NCI-H69 (cell line): ENCODE measurements at regions not wholly inside any gene's neighbourhood (a gene's known extent, or its start where the extent isn't known, plus 50 kb on each side); places are given as distances from the start of the nearest gene placed in this dataset.
"Not testable (repeated sequence)": the region's sequence is repeated elsewhere in the genome, so short reads cannot be mapped to it uniquely, and the experiment has no call there.

Experiments
- DNase-seq: peaks from one replicate; lab custom pipeline; 2025; lab: John Stamatoyannopoulos, UW

GRCh38 chr2:48189552-48190228, 124.8 kb upstream of the FOXN2 start:
- DNase-seq = no peak

DNA sequence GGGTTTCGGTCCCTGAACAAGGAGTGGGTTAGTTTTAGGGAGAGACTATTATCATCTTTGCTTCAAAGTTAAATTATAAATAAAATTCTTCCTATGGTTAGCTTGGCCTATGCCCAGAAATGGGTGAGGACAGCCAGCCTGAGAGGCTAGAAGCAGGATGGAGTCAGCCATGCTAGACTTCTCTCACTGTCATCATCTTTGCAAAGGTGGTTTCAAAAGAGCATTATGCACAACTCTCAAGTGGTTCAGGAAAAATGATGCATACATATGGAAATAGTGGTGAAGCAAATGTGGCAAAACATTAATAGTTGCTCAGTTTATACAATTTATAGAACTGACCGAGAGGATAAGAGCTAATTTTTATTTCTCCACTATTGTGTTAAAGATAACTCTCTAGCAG, 124.3 kb upstream of the FOXN2 start:
- no peak for DNase-seq

GRCh38 chr2:48194641-48195040, 119.8 kb upstream of the FOXN2 start:
- no peak for DNase-seq

- peak; percentile 28 for DNase-seq
Observed at GRCh38 chr2:48195169-48195568, 119.3 kb upstream of the FOXN2 start.

DNA sequence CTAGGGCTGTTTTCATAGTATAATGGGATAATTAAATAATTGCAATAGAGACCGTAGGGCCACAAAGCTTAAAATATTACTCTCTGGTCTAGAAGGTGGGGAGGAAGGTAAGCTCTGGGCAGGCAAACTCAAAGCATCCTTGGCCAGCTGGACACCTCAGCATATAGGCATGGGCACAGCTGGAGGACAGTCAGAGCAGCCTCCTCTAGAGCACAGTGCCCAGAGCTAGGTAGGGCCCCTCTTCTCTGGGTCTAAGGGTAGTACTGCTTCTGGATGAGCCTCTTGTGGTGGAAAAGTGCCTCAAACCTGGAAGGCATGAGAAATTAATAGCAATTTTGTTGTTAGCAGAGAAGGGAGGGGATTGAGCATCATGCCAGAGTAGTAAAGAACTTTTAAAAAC, 116.9 kb upstream of the FOXN2 start:
- peak; percentile 36 for DNase-seq

GRCh38 chr2:48198371-48198770, 116.1 kb upstream of the FOXN2 start:
- no peak for DNase-seq

- DNase-seq = peak; percentile 73
Observed at GRCh38 chr2:48199070-48199469, 115.4 kb upstream of the FOXN2 start.

- DNase-seq = no peak
Observed at GRCh38 chr2:48200620-48201293, 113.7 kb upstream of the FOXN2 start.

GRCh38 chr2:48201435-48201834, 113.0 kb upstream of the FOXN2 start:
- DNase-seq = not testable (repeated sequence)

GRCh38 chr2:48202863-48203642, 111.4 kb upstream of the FOXN2 start:
- no peak for DNase-seq

GRCh38 chr2:48203668-48204067, 110.8 kb upstream of the FOXN2 start:
- no peak for DNase-seq

DNA sequence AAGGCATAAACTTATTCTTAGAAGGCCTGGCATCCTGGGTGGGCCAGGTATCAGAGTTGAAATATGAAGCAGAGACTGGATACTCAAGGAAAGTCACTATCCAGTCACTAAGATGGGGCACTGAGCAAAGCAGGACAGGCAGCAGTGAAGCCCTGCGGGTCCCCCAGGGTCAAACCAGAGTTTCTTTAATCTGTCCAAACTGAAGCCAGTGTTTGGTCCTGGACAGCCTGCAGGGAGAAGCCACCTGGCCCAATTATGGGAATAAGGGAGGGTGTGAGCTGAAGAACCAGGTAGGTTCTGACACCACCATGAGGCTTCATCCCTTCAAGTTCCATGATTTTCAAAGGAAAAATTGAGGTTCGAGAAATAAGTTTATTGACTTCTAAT, 109.7 kb upstream of the FOXN2 start:
- no peak for DNase-seq

DNA sequence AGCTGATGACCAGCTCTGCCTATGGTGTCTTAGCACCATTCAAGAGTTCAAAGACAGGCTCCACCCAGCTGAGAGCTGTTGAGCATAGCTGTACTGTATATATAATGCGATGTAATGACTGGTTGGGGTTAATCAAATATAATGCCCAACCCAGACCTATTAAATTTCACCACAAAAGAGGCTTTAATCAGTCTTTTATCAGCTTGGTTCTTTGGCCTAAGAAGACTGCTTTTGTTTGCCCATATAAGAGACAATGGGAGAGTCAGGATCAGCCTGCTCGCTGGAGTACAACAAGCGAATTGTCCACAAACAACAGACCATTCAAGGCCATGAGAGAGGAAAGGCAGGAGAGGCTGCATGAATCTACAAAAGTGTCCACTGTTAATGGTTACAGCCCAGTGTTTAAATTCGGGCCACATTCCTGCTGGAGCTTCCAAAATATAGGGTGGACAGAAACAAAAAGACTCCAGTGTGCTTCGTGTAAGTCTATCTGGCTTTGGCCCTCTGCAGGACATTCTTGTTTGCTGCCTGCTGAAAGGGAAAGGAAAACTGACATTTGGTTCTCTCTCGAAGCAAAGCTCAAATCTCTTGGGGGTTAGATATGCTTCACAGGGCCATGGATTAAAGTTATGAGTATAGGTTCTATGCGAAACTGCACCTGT, 109.2 kb upstream of the FOXN2 start:
- DNase-seq = peak; percentile 36

DNA sequence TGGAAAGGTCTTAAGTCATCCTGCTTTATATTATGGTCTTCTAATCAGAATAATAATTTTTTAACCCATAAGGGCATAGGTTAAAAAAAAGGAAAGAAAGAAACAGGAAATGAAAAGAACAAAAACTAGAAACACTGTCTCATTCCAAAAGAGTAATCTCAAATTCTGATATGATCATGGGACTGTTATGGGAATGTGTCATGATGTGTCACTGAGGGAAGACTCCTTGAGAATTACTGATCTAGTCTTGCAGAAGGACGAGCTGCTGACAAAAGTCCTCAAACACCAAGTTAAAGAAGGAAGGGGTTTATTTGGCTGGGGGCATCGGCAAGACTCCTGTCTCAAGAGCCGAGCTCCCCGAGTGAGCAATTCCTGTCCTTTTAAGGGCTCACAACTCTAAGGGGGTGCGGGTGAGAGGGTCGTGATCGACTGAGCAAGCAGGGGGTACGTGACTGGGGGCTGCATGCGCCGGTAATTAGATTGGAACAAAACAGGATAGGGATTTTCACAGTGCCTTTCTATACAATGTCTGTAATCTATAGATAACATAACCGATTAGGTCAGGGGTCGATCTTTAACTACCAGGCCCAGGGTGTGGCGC, 108.3 kb upstream of the FOXN2 start:
- DNase-seq = not testable (repeated sequence)

- DNase-seq = no peak
Observed at GRCh38 chr2:48207201-48207641, 107.3 kb upstream of the FOXN2 start.

GRCh38 chr2:48207851-48208250, 106.6 kb upstream of the FOXN2 start:
- no peak for DNase-seq

DNA sequence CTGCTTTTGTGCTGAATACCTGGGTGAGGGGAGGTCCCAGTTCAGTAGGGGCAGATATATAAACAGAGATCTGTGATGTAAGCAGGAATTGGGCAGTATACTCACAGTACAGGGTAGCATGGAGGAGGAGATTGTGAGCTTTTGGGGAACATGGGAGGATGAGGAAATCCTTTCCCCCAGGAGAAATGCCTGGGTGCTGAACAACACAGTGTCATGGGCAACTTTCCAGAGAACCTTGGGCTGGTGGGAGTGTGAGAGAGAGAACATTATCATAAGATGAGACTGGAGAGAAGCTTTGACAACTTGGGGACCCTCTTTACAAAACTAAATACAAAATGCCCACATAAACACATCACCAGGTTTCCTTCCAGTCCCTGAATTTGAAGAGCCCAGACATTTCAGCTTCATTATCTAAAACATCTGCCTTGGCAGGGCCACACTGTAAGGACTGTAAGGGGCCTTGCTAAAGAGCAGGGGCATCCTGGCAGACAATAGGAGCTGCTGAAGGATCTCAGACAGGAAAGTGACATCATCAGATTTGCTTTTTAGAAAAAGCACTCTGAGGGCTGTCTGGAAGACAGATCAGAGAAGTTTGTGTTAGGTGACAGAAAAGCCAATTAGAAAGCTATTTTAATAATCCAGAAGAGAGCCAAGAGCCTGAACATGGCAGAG, 105.1 kb upstream of the FOXN2 start:
- peak; percentile 9 for DNase-seq

DNA sequence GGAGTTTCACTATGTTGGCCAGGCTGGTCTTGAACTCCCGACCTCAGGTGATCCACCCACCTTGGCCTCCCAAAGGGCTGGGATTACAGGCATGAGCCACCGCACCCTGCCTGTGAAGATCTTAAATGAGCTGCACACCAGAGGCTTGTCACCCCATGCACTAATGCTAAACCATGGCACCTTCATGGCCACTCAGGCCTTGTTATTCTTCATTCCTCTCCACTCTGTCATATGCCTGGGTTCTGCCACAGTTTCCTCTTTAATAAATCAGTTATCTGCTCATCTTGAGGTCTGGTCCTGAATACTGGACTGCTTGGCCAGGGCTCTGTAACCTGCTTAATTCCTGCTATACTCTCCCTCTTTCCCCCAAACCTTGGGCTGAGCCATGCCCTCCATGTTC, 104.3 kb upstream of the FOXN2 start:
- no peak for DNase-seq

GRCh38 chr2:48213646-48214045, 100.8 kb upstream of the FOXN2 start:
- no peak for DNase-seq

- no peak for DNase-seq
Observed at GRCh38 chr2:48218169-48218568, 96.3 kb upstream of the FOXN2 start.

DNA sequence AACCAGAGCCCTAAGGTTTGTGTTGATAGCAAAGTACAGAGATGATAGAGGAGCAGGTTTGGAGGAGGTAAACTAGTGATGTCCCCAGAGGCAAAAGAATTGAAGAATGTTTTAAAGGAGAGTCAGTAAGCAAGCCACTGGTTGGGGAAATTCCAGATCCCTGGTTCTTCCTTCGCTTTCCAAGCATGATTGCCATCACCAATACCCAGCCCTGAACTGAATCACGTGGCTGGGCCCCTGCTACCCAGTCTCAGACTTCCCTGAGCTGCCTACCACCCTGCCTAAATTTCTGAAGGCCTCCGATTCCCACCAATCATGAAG, 95.3 kb upstream of the FOXN2 start:
- DNase-seq = no peak
